ACHN (cell line): ENCODE measurements at regions not wholly inside any gene's neighbourhood (a gene's known extent, or its start where the extent isn't known, plus 50 kb on each side); places are given as distances from the start of the nearest gene placed in this dataset.
A peak's percentile ranks its signal among the peaks of the same experiment; 100 is the strongest.

Experiments
- DNase-seq: peaks from one replicate; pipeline ENCODE4 v3.0.0-alpha.2; 2015
- in situ Hi-C: cut with HindIII; loops from 2 replicates; pipeline ENCODE4 v1.10.0; 2017; ENCODE audit warnings: low sequenced_read_pairs, low pct_ligation_motif_present, low pct_unique_long_range_greater_than_20kb

DNA sequence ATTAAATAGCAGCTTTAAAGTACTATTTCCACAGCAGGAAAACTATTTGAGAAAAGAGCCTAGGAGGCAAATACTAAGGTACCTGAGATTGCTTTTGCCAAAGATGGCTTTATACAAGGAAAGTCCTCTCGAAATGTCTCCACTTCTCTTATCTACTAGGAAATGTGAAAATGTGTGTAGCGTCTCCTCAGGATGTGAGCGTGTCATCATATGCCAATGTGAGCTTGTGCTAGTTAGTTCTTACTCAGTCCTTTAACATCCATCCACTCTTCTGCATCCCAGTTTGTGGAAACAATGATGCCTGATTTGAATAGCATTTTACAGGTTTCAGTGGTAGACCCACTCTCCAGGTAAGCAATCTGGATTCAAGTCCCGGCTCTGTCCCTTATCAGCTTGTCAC is 421.0 kb downstream of the DYNC2H1 start:
- in situ Hi-C loops: no loop called here
- DNase-seq: no peak

DNA sequence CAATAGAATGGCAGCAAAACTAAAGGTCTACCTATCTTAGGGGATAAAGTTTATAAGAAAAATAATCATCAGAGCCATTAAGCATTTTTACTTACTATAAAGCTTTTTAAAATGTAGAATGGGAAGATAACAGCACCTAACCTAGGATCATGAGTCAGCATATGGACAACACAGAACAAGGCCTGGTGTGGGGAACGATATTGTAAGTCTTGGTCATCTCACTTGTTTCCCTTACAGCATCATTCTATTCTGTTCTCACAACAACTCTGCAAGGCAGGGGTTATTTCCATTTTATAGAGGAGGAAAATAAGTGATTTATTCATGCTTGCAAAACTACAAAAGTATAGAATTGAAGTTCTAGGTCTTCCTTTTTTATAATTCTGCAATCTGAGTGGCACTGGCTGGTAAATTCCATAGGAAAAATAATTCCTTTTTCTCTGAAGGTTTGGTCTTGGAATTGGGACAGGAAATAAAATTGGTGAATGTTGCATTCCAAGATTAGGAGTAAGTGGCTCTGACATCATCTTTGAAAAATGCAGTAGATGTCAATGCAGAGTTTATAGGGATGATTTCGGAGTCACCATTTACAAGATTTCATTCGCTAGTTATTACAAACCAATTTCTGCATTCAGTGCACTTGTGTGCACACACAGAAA is 423.0 kb downstream of the DYNC2H1 start:
- peak; percentile 73 for DNase-seq
- in situ Hi-C loops: no loop called here

DNA sequence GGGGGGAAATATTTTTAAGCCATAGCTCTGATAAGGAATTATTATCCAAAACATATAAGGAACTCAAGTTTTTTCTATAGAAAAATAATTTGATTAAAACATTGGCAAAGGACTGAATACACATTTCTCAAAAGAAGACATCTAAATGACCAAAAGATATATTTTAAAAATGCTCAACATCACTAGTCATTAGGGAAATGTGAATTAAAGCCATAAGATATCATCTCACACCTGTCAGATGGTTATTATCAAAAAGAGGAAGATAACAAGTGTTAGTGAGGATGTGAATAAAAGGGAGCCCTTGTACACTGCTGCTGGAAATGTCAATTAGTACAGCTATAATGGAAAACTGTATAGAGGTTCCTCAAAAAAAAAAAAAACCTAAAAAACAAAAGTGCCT is 425.0 kb downstream of the DYNC2H1 start:
- in situ Hi-C loops: no loop called here
- DNase-seq: no peak

DNA sequence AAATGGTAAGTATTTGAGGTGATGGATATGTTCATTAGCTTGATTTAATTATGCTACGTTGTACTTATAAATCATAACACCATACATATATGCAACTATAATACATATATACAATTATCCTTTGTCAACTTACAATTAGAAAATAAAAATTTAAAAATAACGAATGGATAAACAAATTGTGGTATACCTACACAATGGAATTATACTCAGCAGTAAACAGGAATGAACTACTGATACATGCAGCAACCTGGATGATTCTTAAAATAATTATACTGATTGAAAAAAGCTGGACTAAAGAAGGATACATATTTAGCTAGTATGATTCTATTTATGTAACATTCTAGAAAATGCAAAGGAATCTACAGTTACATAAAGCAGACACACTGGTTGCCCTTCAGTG is 425.7 kb downstream of the DYNC2H1 start:
- DNase-seq: no peak
- in situ Hi-C loops: no loop called here

DNA sequence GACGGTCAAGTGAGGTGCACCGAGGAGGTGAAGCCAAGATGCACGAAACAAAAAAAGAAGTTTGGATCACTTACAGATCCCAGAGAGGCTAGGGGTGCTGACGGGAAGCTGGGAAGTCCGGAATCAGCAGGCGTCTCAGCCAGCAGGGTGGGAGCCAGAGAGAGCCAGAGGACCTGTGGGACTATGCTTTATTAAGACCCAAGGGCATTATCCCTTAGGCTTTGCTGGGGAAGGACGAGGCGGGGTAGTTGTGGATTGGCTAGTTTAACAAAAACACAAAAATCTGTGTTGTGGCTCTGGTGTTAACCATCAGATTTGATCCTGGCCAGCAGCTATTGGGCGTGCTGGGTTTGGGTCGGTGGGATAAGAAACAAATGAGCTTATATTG is 427.1 kb downstream of the DYNC2H1 start:
- DNase-seq: no peak
- in situ Hi-C loops: no loop called here

DNA sequence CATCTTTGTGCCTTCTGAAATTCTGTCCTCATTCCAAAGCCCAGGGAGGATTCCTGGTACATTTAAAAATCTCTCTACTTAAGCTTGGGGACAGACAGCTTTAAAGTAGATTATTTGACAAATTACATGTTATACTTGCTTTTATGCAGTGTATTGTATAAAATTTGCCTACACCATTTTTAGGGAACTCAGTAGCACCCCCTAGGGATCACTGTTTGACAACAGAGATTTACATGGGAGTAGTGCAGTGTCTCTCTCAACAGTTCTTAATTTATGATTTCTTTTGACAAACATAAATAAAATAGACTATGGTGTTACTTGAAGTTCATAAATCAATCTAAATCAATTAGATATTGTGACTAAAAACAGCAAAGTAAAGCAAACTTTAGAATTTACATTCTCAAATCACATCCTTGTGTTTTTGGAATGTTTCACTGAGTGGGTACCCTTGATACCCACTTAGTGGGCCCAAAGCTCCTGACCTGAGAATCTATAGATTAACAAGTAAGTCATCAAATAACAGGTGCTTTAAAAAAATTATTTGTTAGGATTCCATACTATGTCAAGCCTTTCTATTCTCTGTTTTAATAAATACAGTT is 428.8 kb downstream of the DYNC2H1 start:
- DNase-seq: peak; percentile 50
- in situ Hi-C loops: no loop called here

DNA sequence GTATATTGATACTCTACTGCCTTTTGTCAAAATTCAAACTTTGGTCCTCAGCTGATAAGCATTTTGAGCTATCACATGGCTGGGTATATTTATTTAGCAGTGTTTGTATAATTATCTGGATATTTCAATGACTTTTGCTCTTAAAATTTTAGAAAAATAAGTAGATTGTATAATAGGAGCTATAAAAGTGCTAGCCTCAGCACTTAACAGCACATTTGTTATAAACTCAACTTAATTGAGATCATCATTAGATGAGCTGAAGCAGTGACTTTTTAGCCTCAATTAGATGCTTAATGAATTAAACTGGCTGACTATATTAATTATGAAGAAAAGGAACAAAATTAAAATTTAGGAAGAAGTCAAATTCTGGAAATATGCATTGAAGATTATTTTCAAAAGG is 429.9 kb downstream of the DYNC2H1 start:
- no peak for DNase-seq
- in situ Hi-C loops: no loop called here

DNA sequence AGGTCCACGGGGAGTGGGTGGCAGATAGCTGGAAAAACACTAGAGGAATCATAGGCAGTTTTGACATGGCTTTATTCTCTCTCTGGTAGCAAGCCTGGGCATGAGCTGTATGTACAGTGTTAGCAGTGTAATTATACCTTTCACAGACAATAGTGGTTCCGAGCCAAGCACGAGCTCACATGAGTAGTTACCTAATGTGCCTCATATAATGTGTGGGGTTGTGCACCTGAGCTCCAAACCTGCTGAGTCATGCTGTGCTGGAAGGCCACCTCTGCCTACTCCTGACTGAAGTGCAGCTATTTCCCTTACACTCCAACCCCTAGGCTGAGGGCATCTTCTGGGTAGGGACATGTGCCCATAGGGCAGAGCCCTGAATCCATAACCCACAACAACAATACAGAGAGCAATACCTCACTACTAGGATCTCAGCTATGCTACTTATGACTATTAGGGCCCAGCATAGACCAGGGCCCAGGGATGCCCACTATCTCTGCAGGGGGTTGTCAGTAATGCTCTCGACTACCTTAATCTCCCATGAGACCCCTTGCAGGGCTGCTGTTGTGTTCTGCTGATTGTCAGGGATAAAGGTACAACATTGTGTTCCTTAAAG is 432.1 kb downstream of the DYNC2H1 start:
- no peak for DNase-seq
- in situ Hi-C loops: no loop called here

DNA sequence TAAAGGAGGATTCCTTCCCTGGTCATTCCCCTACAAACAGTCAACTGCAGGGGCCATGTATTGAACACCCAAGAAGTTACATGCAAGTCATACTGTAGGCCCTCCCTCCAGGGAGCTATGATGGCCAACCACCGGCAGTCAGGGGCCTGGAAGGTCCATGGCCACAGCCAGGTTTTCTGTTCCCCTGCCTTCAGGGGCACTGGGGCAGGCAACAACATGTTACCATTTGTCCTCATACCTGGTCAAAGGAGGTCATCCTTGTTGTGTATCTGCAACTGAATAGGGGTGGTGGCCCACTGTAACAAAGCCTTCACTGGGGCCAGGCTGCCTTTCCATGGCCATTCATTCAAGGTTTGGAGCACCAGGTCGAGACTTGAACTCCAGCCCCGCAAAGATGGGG is 433.6 kb downstream of the DYNC2H1 start:
- no peak for DNase-seq
- in situ Hi-C loops: no loop called here

DNA sequence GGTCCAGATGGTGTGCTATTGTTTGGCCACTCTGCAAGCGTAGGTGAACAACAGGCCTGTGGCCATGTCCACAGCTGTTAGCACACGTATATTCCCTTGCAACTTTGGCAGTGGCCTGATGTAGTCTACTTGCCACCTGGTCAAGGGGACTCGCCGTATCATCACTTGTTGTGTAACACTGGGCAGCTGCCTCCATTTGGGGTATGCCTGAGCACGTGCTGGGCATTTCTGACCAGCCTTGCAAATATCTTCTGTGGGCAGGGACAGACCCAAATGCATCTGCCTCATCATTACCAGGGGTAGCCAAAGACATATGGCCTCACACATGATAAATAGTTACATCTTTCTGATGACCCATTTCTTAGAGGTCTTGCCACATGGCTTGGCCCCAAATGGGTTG is 434.2 kb downstream of the DYNC2H1 start:
- no peak for DNase-seq
- in situ Hi-C loops: no loop called here

DNA sequence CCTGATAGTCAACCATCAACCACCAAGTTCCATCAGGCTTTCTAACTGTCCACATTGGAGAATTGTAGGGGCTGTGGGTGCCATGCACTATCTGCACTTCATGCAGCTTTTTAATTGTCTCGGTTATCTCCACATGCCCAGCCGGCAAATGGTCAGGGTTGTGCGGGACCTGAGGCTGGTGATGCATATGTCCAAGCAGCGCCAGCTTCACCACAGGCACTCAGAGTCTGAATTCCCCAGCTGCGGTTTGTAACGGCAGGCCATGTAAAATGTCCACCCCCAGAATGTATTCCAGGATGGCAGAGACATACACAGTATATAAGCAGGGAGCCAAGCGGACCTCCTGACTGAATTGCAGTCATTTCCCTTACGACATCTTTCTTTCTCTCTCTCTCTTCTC is 435.6 kb downstream of the DYNC2H1 start:
- DNase-seq: no peak
- in situ Hi-C loops: no loop called here

DNA sequence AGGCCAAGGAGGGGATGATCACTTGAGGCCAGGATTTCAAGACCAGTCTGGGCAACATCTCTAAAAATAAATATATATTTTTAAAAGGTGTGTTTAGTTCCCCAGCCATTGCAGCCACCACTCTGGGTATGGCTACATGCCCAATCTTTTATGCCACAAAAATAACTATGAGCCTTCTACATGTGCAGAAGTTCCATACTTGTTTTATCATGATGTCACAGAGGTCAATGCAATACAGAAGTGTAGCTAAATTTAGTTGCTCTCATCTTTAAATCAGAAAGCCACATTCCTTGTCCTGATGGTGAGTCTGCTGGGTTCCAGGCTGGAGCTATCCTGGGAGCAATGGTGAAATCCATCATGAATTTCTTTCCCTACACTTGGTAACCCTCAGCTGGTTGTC is 436.3 kb downstream of the DYNC2H1 start:
- in situ Hi-C loops: no loop called here
- no peak for DNase-seq

DNA sequence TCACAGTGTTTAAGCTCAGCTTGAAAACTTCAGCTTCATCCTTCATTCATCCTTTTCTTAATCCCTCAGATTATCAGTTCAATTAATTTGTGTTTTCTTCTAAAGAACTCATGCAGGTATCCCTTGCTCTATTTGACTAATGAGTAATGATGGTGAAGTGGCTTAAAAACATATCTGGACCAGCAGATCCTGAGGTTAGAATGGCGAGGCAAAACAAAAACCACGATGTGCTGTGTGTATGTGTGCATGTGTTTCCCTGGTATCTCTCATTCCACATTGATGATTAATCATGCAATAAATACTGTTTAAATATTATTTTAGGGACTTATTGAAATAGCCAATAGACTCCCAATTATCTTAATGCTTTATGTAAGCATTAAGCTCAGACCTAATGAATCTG is 437.0 kb downstream of the DYNC2H1 start:
- no peak for DNase-seq
- in situ Hi-C loops: no loop called here

DNA sequence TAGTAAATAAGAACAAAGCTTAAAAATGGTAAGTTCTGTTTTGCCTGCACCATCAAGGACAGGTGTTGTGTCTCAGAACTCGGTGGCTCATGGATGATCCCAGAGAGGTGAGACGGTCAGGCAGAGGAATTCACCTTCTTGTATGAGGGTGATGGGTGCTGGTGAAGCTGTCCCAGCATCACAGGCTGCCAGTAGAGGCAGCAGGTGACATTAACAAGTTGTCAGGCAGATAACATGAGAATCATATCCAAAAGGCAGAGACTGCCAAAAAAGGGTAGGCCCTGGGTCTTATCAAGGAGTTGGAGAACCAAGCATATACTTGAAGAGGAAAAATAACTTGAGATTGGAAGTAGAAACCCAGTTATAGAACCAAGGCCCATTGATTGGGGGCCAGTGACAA is 437.8 kb downstream of the DYNC2H1 start:
- in situ Hi-C loops: no loop called here
- DNase-seq: no peak

DNA sequence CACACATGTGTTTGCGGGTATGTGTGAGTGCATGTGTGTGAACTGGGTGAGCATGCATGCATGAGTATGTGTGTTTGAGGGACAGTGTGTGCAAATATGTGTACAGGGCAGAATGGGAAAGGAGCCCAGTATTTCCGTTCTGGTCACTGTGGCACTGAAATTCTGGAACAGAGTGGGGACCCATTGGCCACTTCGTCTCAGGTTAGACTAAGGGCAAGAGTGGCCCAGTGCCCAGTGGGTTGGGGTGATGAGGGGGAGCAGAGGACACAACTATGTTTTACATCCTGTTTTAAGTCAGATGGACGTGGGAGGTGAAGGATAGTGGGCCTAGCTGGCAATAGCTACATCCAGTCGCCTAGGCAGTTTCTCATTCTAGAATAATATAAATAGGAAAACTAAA is 438.5 kb downstream of the DYNC2H1 start:
- no peak for DNase-seq
- in situ Hi-C loops: no loop called here

DNA sequence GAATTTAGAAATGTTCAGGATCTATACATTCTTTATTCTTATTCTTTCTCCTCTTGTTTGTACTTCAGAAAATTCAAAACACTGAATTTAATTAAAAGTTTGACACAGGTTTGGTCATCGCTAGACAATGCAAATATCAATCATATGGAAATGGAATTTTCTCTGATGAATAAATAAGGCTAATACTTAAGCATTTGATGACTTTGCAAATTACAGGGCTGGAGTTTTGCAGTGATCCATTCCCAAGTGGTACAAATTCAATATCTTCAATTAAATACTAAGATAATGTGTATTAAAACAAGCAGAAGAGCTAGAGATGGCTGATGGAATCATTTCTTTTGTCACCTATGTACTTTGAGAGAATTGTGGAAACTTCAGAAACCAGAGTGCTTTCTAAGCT is 439.6 kb downstream of the DYNC2H1 start:
- in situ Hi-C loops: no loop called here
- no peak for DNase-seq

DNA sequence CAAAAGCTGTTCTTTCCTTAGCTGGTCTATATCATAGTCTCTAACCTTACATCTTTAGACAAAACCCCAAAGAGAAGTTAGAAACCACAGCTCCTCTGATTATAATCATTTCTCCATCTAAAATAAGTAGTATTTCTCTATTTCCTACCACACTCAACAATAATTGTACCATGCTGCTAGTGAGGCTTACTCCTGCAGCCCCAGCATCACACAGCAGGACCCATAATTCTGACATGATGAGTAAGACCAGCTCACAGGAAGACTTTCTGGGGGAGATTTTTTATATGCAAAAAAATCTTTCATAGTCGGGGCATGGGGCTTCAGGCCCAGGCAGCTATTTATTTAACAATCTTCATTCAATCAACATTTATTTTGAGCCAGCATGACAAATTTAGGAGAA is 441.6 kb downstream of the DYNC2H1 start:
- in situ Hi-C loops: no loop called here
- DNase-seq: no peak

DNA sequence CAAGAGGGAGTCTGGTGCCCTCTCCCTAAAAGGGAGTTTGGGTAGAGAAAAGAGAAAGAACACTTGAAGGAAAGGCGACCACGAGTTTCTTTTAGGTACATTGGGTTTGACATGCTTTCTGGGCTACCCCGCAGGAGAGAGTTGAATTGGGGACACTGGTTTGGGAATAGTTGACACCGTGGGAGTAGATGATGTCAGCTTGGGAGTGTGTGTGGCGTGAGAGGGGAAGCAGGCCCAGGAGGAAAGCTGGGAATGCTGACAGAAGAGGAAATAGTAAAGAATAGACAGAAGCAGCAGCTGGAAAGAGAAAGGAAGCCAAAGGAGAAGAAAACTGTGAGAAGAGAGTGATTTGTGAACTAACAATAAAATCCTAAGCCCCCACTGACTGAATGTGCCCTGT is 442.9 kb downstream of the DYNC2H1 start:
- no peak for DNase-seq
- in situ Hi-C loops: no loop called here

DNA sequence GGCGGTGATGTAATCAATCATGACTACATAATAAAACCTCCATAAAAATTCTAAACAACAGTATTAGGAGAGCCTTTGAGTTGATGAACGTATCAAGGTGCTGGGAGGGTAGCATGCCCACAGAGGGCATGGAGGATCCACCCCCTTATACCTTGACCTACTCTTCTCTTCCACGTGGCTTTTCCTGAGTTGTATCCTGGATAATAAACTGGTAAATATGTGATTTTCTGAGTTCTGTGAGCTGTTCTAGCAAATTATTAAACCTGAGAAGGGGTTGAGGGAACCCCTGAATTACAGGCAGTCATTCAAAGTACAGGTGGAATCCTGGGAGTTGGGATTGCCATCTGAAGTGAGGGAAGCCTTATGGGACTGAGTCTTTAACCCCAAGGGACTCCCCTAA is 446.9 kb downstream of the DYNC2H1 start:
- DNase-seq: no peak
- in situ Hi-C loops: no loop called here

DNA sequence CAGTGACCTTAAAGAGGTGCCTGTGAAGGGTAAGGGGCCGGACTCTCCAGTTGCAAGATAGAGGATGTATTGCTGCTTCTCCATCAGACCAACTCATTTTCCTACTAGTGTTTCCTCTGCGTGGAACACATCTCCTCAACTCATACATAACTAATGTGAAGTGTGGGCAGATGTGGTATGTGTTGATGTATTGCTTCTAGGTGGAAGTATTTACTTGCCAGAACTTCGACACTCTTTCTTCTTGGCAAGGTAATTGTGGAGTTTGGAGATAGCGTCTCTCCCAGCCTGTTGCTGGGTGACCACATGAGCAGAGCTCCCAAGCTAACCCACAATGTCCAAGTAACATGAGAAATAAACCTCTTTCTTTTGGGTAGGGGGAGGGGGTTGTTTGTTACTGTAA is 456.9 kb downstream of the DYNC2H1 start:
- in situ Hi-C loops: no loop called here

More for the DNA sequence above, 456.9 kb downstream of the DYNC2H1 start:
- DNase-seq: no peak
